D721Med (cell line): ENCODE measurements at regions not wholly inside any gene's neighbourhood (a gene's known extent, or its start where the extent isn't known, plus 50 kb on each side); places are given as distances from the start of the nearest gene placed in this dataset.

Source experiments
- DNase-seq: peaks from one replicate; pipeline ENCODE4 v3.0.0; 2011; ENCODE audit warnings: low spot score; ENCODE audit not compliant: insufficient read length
- FAIRE-seq: peaks from 2 replicates; lab custom pipeline; 2011; peaks lifted over from hg19 to GRCh38; lab: Jason Lieb, UNC
- CTCF ChIP-seq: IDR thresholded peaks from 2 replicates; pipeline ENCODE4 v1.5.1; 2012; ENCODE audit warnings: mild to moderate bottlenecking, control low read depth; ENCODE audit not compliant: insufficient read depth; ENCODE audit errors: missing control alignments

DNA sequence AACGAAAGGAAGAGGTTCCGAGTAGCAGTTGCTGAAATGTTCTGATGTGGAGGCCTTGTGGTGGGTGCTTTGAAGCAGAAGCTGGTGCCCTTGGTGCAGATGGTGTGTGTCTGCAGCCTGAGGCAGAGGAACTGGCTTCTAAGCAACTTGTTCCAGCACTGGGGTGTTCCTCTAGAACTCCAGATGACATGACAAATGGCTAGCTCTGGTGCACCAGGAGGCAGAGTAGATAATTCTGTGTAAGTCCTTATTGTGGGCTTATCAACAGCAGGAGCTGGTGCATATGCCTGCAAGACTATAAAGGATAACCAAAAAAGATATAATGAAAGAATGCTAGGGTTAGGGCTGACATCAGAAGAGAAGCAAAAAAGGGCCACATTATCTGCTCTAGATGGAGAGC lies 76.5 kb downstream of the ARL5B start:
- DNase-seq, result no peak
- TF ChIP-seq CTCF, result no peak
- no peak for FAIRE-seq

DNA sequence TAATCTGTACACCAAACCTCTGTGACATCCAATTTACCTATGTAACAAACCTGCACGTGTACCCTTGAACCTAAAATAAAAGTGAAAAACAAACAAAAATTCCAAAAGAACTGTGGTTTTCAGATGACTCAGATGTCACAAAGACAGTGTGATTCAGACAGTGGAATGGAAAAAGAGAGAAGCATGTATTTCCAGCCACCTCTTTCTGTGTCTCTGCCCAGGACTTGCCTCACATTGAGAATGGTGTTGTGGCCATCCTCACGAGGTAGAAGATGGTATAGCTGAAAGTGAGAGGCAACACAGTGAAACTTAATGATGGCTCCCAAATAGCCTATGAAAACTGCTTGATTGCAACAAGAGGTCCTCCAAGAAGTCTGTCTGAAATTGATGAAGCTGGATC lies 78.0 kb downstream of the ARL5B start:
- FAIRE-seq, result no peak
- no peak for DNase-seq
- TF ChIP-seq CTCF, result no peak

DNA sequence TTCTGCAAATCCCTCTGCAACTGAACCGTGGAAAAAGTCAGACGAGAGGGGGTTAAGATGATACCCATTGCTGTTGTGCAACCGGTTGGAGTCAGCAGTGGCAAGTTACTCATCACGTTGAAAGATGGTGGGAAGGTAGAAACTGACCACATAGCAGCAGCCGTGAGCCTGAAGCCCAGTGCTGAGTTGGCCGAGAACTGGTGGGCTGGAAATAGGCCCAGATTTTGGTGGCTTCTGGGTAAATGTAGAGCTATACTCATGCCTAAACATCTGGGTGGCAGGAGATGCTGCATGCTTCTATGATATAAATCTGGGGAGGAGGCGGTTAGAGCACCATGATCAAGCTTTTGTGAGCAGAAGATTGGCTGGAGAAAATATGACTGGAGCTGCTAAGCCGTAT lies 78.6 kb downstream of the ARL5B start:
- DNase-seq, result no peak
- no peak for FAIRE-seq

DNA sequence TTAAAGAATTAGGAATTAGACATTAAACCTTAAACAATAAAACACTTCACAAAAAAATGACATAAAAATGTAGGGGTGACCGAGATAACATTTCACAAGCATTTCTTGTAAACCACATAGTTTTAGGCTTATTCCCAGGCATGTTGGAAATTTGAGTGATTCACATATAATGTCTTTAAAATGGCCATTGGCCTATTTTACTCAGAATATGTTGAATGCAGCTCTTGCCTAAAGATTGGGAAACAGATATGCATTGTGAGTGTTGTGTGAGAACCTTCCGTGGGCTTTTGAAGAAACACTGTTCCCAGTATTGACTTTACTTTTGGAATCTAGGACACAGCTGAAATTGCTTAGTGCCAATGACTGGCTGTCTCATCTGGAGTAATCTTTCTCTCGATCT lies 79.6 kb downstream of the ARL5B start:
- no peak for TF ChIP-seq CTCF
- FAIRE-seq (no peak), DNase-seq (no peak)

More for the DNA sequence above, 78.6 kb downstream of the ARL5B start:
- TF ChIP-seq CTCF, result no peak

DNA sequence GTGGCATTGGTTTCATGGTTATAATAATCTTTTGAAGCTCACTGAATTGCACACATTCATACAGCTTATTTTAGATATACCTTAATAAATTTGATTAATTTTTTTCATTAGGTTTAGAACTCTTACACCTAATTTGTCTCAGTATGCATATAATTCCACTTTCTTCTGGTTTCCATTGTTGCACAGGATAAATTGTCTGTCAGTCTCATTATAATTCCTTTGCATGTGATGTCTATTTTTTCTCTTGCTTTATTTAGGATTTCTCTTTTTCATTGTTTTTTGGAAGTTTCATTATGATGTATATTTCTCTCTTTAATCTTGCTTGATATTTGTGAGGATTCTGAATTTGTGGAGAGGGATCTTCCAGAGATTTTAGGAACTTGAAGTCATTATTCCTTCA lies 84.7 kb downstream of the ARL5B start:
- FAIRE-seq (no peak), DNase-seq (no peak)
- TF ChIP-seq CTCF, result no peak

DNA sequence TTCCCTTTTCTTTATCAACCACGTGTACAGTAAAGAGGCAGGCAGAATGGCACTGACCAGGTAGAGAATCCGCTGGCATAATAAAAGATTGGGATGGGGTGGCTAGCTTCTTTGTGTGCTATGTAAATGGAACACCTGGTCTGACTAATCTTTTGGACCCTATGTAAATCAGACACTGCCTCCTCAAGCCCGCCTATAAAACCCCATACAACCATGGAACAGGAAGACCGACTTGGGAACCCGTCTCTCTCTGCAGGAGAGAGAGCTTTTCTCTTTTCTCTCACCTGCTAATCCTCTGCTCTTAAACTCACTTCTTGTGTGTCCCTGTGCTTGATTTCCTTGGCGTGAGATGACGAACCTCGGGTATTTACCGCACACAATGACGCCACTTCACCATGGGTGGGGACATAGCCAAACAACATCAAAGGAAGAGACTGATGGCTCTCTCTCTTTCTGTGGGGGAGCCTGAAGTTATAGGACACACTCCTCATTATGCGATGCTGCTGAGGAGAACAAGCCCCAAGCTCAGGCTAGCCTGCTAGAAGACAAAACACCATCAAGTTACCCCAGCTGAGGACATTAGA lies 94.2 kb downstream of the ARL5B start:
- DNase-seq (no peak), FAIRE-seq (no peak)
- no peak for TF ChIP-seq CTCF

- FAIRE-seq (no peak), DNase-seq (no peak)
- TF ChIP-seq CTCF, result no peak
Observed at GRCh38 chr10:18759575-18759974, 100.3 kb downstream of the ARL5B start.
